ENCODE measurements at regions not wholly inside any gene's neighbourhood (a gene's known extent, or its start where the extent isn't known, plus 50 kb on each side); places are given as distances from the start of the nearest gene placed in this dataset.

GRCh38 chr3:150346266-150346665 lies 61.8 kb upstream of the TSC22D2 start:
- TF ChIP-seq, protein P1, sequence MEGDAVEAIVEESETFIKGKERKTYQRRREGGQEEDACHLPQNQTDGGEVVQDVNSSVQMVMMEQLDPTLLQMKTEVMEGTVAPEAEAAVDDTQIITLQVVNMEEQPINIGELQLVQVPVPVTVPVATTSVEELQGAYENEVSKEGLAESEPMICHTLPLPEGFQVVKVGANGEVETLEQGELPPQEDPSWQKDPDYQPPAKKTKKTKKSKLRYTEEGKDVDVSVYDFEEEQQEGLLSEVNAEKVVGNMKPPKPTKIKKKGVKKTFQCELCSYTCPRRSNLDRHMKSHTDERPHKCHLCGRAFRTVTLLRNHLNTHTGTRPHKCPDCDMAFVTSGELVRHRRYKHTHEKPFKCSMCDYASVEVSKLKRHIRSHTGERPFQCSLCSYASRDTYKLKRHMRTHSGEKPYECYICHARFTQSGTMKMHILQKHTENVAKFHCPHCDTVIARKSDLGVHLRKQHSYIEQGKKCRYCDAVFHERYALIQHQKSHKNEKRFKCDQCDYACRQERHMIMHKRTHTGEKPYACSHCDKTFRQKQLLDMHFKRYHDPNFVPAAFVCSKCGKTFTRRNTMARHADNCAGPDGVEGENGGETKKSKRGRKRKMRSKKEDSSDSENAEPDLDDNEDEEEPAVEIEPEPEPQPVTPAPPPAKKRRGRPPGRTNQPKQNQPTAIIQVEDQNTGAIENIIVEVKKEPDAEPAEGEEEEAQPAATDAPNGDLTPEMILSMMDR (IDR thresholded peaks at IDR 0.05) = no peak
- no peak for TF ChIP-seq POLR2A (IDR thresholded peaks at IDR 0.05; ENCODE audit: low read depth)
